GM19455 (cell line): ENCODE measurements at regions not wholly inside any gene's neighbourhood (a gene's known extent, or its start where the extent isn't known, plus 50 kb on each side); places are given as distances from the start of the nearest gene placed in this dataset.

ENCODE experiments used
- ATAC-seq: cut with Tn5 transposase; IDR thresholded peaks from one replicate; pipeline ENCODE4 v1.9.1; 2021; ENCODE audit not compliant: unreplicated experiment

- ATAC-seq: no peak
Observed at GRCh38 chr1:58890113-58890512, 106.3 kb upstream of the JUN start.

GRCh38 chr1:58890609-58891008 is 106.8 kb upstream of the JUN start:
- ATAC-seq: no peak

- ATAC-seq: no peak
Observed at GRCh38 chr1:58891347-58891746, 107.5 kb upstream of the JUN start.

- no peak for ATAC-seq
Observed at GRCh38 chr1:58893257-58893869, 109.5 kb upstream of the JUN start.

GRCh38 chr1:58895082-58895481 is 111.2 kb upstream of the JUN start:
- ATAC-seq: no peak

- no peak for ATAC-seq
Observed at GRCh38 chr1:58895559-58896145, 111.8 kb upstream of the JUN start.

- ATAC-seq: no peak
Observed at GRCh38 chr1:58896246-58897183, 112.7 kb upstream of the JUN start.

- ATAC-seq: no peak
Observed at GRCh38 chr1:58898739-58899586, 115.1 kb upstream of the JUN start.

GRCh38 chr1:58899587-58900271 is 115.9 kb upstream of the JUN start:
- ATAC-seq: no peak

GRCh38 chr1:58900396-58900795 is 116.5 kb upstream of the JUN start:
- ATAC-seq: no peak

- no peak for ATAC-seq
Observed at GRCh38 chr1:58901008-58901407, 117.2 kb upstream of the JUN start.

- no peak for ATAC-seq
Observed at GRCh38 chr1:58902830-58903513, 119.1 kb upstream of the JUN start.

- ATAC-seq: peak; percentile 85
Observed at GRCh38 chr1:58903514-58904298, 119.9 kb upstream of the JUN start.

- no peak for ATAC-seq
Observed at GRCh38 chr1:58904299-58905125, 120.7 kb upstream of the JUN start.

- ATAC-seq: no peak
Observed at GRCh38 chr1:58905126-58905490, 121.3 kb upstream of the JUN start.

GRCh38 chr1:58905628-58906221 is 121.9 kb upstream of the JUN start:
- no peak for ATAC-seq

GRCh38 chr1:58907398-58907797 is 123.6 kb upstream of the JUN start:
- ATAC-seq: no peak
